Activated CD4-positive, alpha-beta T cell treated with anti-CD3 and anti-CD28 coated beads, Interleukin-10, Interleukin-2, amounts not matched to agents 100 ng/mL and 50 ng/mL, durations not matched to agents 16 hours and 8 hours (primary cell): ENCODE measurements at regions not wholly inside any gene's neighbourhood (a gene's known extent, or its start where the extent isn't known, plus 50 kb on each side); places are given as distances from the start of the nearest gene placed in this dataset.

Experiments used
- DNase-seq: peaks from one replicate; pipeline ENCODE4 v3.0.0-alpha.2; 2020

GRCh38 chr2:83516503-83516902 is 942.6 kb downstream of the SUCLG1 start:
- DNase-seq, result no peak

GRCh38 chr2:83487451-83487850 is 971.6 kb downstream of the SUCLG1 start:
- no peak for DNase-seq

GRCh38 chr2:83481436-83481835 is 977.6 kb downstream of the SUCLG1 start:
- DNase-seq, result no peak

GRCh38 chr2:83478037-83478436 is 981.0 kb downstream of the SUCLG1 start:
- DNase-seq, result no peak

GRCh38 chr2:83475371-83475770 is 983.7 kb downstream of the SUCLG1 start:
- DNase-seq, result no peak

GRCh38 chr2:83471655-83472054 is 987.4 kb downstream of the SUCLG1 start:
- DNase-seq, result no peak

GRCh38 chr2:83470928-83471327 is 988.2 kb downstream of the SUCLG1 start:
- no peak for DNase-seq

- DNase-seq, result no peak
Observed at GRCh38 chr2:83464444-83464843, 994.6 kb downstream of the SUCLG1 start.

- DNase-seq, result no peak
Observed at GRCh38 chr2:83462881-83463280, 996.2 kb downstream of the SUCLG1 start.

GRCh38 chr2:83461135-83461534 is 997.9 kb downstream of the SUCLG1 start:
- no peak for DNase-seq

GRCh38 chr2:83459456-83459855 is 999.6 kb downstream of the SUCLG1 start:
- DNase-seq, result no peak

GRCh38 chr2:83435989-83436388 is 1023.1 kb downstream of the SUCLG1 start:
- no peak for DNase-seq

- no peak for DNase-seq
Observed at GRCh38 chr2:83420993-83421392, 1038.1 kb downstream of the SUCLG1 start.

GRCh38 chr2:83394134-83394904 is 1064.8 kb downstream of the SUCLG1 start:
- no peak for DNase-seq

GRCh38 chr2:83388804-83389203 is 1070.3 kb downstream of the SUCLG1 start:
- no peak for DNase-seq

- DNase-seq, result no peak
Observed at GRCh38 chr2:83386549-83386948, 1072.5 kb downstream of the SUCLG1 start.

GRCh38 chr2:83378921-83379320 is 1080.2 kb downstream of the SUCLG1 start:
- no peak for DNase-seq

- DNase-seq, result no peak
Observed at GRCh38 chr2:83376731-83377130, 1082.3 kb downstream of the SUCLG1 start.

GRCh38 chr2:83370419-83370762 is 1088.7 kb downstream of the SUCLG1 start:
- DNase-seq, result no peak

GRCh38 chr2:83369601-83370418 is 1089.3 kb downstream of the SUCLG1 start:
- DNase-seq, result no peak

- DNase-seq, result no peak
Observed at GRCh38 chr2:83368916-83369315, 1090.2 kb downstream of the SUCLG1 start.

GRCh38 chr2:83368461-83368860 is 1090.6 kb downstream of the SUCLG1 start:
- no peak for DNase-seq

GRCh38 chr2:83365476-83365875 is 1093.6 kb downstream of the SUCLG1 start:
- DNase-seq, result no peak

GRCh38 chr2:83364264-83364663 is 1094.8 kb downstream of the SUCLG1 start:
- DNase-seq, result no peak
